RWPE2 (cell line): ENCODE measurements at regions not wholly inside any gene's neighbourhood (a gene's known extent, or its start where the extent isn't known, plus 50 kb on each side); places are given as distances from the start of the nearest gene placed in this dataset.

Experiments
- ATAC-seq: fragments of 200-7000 bp; cut with Tn5 transposase; 3 replicates; pipeline ENCODE4 v1.9.1; 2021; ENCODE audit warnings: low read depth
- DNase-seq: peaks from one replicate; pipeline ENCODE4 v3.0.0-alpha.2; 2020; ENCODE audit warnings: low spot score
- H3K27ac ChIP-seq: fragments of 450-650 bp; 2 replicates; pipeline ENCODE4 v1.5.1; 2017; ENCODE audit warnings: mild to moderate bottlenecking; ENCODE audit not compliant: poor library complexity, severe bottlenecking
- H3K27me3 ChIP-seq: fragments of 250-450 bp; sonication (Bioruptor Pico); 2 replicates; pipeline ENCODE4 v1.5.1; 2021; ENCODE audit warnings: mild to moderate bottlenecking, moderate library complexity; ENCODE audit not compliant: insufficient read depth, poor library complexity, severe bottlenecking
- H3K36me3 ChIP-seq: fragments of 250-450 bp; sonication (Bioruptor Pico); 2 replicates; pipeline ENCODE4 v1.5.1; 2020; ENCODE audit warnings: low read depth, mild to moderate bottlenecking, moderate library complexity
- H3K4me1 ChIP-seq: fragments of 250-450 bp; sonication (Bioruptor Pico); 2 replicates; pipeline ENCODE4 v1.5.1; 2021; ENCODE audit warnings: mild to moderate bottlenecking, moderate library complexity; ENCODE audit not compliant: insufficient read depth, poor library complexity, severe bottlenecking
- H3K4me3 ChIP-seq: fragments of 250-450 bp; sonication (Bioruptor Pico); 2 replicates; pipeline ENCODE4 v1.5.1; 2021; ENCODE audit warnings: mild to moderate bottlenecking, moderate library complexity; ENCODE audit not compliant: severe bottlenecking
- H3K9me3 ChIP-seq: fragments of 250-450 bp; sonication (Bioruptor Pico); 2 replicates; pipeline ENCODE4 v1.5.1; 2021; ENCODE audit warnings: mild to moderate bottlenecking, moderate library complexity; ENCODE audit not compliant: severe bottlenecking
- CTCF ChIP-seq: fragments of 450-650 bp; IDR thresholded peaks from one replicate; pipeline ENCODE4 v1.5.1; 2017; ENCODE audit warnings: mild to moderate bottlenecking, moderate library complexity; ENCODE audit not compliant: poor library complexity, severe bottlenecking

- Histone ChIP-seq H3K27ac (no peak overlapping the region), H3K4me3 (no peak overlapping the region), H3K9me3 (no peaks in the 10 kb centered on the region), H3K4me1 (peaks cover 3% of the 10 kb centered on the region), H3K36me3 (no peaks in the 10 kb centered on the region), H3K27me3 (no peaks in the 10 kb centered on the region)
- DNase-seq (no peak), ATAC-seq (no peak; the same call in 2 of the 3 replicates)
- no peak for TF ChIP-seq CTCF
Measured at GRCh38 chr3:184659797-184660301, 52.0 kb downstream of the MAGEF1 start.

GRCh38 chr3:184658223-184658928, 53.5 kb downstream of the MAGEF1 start:
- peaks cover 3% of the 10 kb centered on the region for H3K4me1 ChIP-seq
- no peaks in the 10 kb centered on the region for H3K36me3 ChIP-seq
- no peaks in the 10 kb centered on the region for H3K27me3 ChIP-seq
- H3K9me3 ChIP-seq = no peaks in the 10 kb centered on the region
- no peak overlapping the region for H3K27ac ChIP-seq
- H3K4me3 ChIP-seq = no peak overlapping the region
- no peak for TF ChIP-seq CTCF
- no peak; the same call in 2 of the 3 replicates for ATAC-seq
- no peak for DNase-seq

GRCh38 chr3:184656829-184657681, 54.8 kb downstream of the MAGEF1 start:
- H3K4me1 ChIP-seq = peaks cover 6% of the 10 kb centered on the region
- TF ChIP-seq CTCF = no peak
- H3K27me3 ChIP-seq = no peaks in the 10 kb centered on the region
- H3K27ac ChIP-seq = no peak overlapping the region
- no peaks in the 10 kb centered on the region for H3K9me3 ChIP-seq
- ATAC-seq (peak; percentile 17; the same call in 1 of the 3 replicates), DNase-seq (no peak)
- no peak overlapping the region for H3K4me3 ChIP-seq
- H3K36me3 ChIP-seq = no peaks in the 10 kb centered on the region

- peaks cover 9% of the 10 kb centered on the region for H3K4me1 ChIP-seq
- no peak overlapping the region for H3K27ac ChIP-seq
Measured at GRCh38 chr3:184656458-184656828, 55.4 kb downstream of the MAGEF1 start.

More at GRCh38 chr3:184656458-184656828, 55.4 kb downstream of the MAGEF1 start:
- no peak for ATAC-seq
- H3K27me3 ChIP-seq = no peaks in the 10 kb centered on the region
- no peak for TF ChIP-seq CTCF
- H3K36me3 ChIP-seq = no peaks in the 10 kb centered on the region
- H3K4me3 ChIP-seq = no peak overlapping the region
- DNase-seq = no peak
- no peaks in the 10 kb centered on the region for H3K9me3 ChIP-seq
